NCI-H446 treated with DMSO at 0.1 percent for 48 hours (cell line): ENCODE measurements at regions not wholly inside any gene's neighbourhood (a gene's known extent, or its start where the extent isn't known, plus 50 kb on each side); places are given as distances from the start of the nearest gene placed in this dataset.
A peak's percentile ranks its signal among the peaks of the same experiment; 100 is the strongest.
"Not testable (repeated sequence)": the region's sequence is repeated elsewhere in the genome, so short reads cannot be mapped to it uniquely, and the experiment has no call there.

ENCODE experiments used
- DNase-seq: peaks from one replicate; lab custom pipeline; 2025; lab: John Stamatoyannopoulos, UW

DNA sequence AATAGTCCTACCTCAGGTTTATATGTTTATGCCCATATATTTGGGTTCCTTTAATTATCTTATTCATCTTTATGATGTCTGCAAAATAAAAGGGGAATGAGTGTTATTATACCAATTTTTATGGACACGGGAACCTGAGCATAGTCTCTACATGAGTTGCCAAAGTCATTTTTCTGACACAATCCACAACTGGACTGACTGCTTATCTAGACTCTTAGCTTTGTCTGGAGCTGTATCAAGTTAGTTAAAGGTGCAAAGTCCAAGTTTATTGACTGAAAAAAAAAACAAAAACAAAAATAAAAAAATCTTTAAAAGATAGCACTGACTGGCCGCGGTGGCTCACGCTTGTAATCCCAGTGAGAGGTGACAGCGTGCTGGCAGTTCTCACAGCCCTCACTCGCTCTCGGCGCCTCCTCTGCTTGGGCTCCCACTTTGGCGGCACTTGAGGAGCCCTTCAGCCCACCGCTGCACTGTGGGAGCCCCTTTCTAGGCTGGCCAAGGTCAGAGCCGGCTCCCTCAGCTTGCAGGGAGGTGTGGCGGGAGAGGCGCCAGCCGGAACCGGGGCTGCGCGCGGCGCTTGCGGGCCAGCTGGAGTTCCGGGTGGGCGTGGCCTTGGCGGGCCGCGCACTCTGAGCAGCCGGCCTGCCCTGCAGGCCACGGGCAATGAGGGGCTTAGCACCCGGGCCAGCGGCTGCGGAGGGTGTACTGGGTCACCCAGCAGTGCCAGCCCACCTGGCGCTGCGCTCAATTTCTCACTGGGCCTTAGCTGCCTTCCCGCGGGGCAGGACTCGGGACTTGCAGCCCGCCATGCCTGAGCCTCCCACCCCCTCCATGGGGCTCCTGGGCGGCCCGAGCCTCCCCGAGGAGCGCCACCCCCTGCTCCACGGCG lies 116.6 kb upstream of the MBNL1 start:
- DNase-seq, result not testable (repeated sequence)

GRCh38 chr3:152153115-152153514 lies 115.6 kb upstream of the MBNL1 start:
- DNase-seq, result not testable (repeated sequence)

- DNase-seq, result no peak
Observed at GRCh38 chr3:152155246-152156020, 113.3 kb upstream of the MBNL1 start.

DNA sequence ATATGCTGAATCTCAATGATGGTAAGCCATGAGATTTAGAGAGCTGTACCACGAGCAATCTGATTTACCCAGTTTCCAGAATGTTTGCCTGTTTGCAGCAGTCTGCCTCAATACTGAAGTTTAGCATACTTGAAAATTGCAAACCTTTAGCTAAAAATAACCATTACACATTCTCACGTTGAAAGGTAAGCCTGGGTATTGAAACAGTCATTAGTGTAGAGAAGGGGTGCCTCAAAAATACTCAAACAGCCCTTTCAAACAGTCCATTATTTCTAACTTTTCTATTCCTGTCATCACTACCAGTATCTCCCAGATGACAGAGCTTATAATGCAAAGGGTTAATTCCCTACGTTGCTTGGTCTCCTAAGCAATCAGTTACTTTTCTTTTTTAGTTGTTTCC lies 111.8 kb upstream of the MBNL1 start:
- DNase-seq, result no peak

GRCh38 chr3:152157337-152157736 lies 111.4 kb upstream of the MBNL1 start:
- DNase-seq, result no peak

DNA sequence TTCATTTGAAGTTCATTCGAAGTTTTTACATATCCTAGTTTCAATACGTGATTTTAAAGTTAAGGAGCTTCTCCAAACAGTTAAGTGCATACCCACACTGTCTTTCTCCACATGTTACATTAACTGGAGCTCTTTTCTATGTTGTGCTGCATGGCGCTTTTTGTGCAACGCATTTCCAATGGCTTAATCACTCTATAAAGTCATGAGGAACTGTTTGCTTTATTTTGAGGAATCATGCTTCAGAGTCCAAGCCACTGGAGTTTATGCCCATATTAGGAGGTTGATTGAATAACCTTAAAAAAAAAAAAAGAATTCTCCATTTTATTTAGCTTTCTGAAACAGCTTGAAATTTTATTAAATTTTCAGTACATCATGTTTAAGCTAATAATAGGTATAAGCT lies 109.4 kb upstream of the MBNL1 start:
- no peak for DNase-seq

DNA sequence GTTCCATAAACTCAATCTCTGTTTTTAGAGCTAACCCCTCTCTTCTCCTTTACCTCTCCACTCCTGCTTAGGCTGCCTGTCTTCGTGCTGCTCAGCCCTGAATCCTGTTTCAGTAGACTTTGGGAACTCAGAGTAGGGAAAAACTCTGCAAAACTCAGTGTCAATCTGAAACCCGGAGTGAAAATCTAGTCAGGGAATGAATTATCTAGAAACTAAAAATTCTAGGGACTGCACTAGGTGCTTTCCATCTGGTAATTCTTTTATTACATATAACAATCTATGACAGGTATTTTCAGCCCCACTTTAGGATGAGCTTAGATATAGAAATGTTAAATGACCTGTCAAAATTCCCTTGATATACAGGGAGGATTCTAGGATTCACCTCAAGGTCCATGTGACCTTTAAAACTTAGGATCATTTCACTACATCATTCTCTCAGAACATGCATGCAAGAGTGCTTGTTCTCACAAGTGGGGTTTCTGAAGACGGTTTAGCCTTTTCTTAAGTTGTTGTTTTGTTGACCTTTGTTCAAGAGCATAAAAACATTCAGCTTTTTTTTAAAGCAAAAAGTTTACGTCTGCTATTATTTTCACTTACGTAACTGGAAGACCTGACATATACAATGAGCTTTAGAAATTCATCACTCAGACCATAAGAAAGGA lies 108.2 kb upstream of the MBNL1 start:
- DNase-seq, result no peak

DNA sequence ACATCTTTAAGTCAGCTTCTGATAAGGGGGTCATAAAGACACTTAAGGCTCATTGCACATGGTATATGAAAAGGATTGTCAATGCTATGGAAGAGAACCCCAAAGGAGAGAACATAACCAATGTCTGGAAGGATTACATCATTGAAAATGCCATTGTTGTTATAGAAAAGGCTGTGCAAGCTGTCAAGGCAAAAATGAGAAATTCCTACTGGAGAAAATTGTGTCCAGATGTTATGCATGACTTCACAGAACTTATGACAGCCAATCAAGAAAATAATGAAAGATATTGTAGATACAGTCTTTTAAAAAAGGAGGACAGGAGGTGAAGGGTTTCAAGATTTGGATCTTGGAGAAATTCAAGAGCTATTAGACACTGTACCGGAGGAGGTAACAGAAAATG lies 96.3 kb upstream of the MBNL1 start:
- DNase-seq, result no peak

GRCh38 chr3:152173627-152174026 lies 95.1 kb upstream of the MBNL1 start:
- no peak for DNase-seq

- DNase-seq, result no peak
Observed at GRCh38 chr3:152174876-152175527, 93.7 kb upstream of the MBNL1 start.

DNA sequence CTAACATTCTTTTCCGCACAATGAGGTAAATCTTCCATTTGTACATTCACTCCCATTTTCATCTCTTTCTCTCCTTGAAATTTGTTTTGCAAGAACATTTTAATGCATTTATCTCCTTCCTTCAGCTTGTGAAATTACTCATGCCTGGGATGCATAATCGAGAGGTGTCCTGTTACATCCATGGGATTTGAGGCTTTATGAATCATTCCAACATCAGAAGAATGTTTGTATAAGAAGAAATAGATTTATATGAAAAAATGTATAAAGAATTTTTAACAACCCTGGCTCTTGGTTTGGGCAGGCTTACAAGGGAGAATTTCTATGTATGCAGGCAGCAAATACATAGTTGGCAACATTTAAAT lies 93.2 kb upstream of the MBNL1 start:
- no peak for DNase-seq

GRCh38 chr3:152176241-152176640 lies 92.5 kb upstream of the MBNL1 start:
- no peak for DNase-seq

GRCh38 chr3:152176998-152177397 lies 91.7 kb upstream of the MBNL1 start:
- DNase-seq, result no peak

DNA sequence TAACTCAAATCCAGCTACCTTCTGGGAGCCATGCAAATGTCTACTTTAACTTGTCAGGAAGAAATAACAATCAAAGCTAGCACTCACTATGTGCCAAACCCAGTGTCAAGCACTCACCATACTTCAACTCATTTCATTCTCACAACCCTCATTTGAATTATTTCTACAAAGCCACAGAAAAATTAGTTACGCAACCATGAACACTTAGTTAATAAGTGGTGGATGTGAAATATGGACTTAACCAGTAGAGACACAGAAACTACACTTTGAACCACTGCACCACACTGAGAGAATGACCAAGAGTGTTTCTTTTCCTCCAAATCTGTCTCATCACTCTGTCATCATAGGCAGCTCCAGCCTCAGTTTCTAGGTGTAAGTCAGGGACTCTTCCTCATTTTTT lies 91.0 kb upstream of the MBNL1 start:
- DNase-seq, result no peak

DNA sequence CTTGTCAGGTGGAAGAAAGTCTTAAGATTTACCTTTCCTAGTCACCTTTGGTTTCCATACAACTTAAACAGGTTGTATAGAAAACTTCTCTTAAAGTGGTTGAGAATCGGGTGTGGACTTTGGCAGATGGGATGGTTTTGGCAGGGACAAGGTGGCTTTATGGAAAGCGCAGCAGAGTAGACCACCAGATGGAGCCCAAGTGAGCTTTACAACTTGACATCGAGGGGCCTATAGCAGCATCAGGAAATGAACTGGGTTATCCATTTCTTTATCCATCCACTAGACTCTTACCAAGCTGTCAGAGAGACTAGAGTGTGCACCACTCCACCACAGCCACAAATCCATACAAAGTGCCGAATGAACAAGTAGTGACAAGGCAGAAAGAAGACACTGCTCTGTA lies 85.3 kb upstream of the MBNL1 start:
- DNase-seq, result peak; percentile 61

- DNase-seq, result no peak
Observed at GRCh38 chr3:152184971-152185686, 83.6 kb upstream of the MBNL1 start.

GRCh38 chr3:152185891-152186630 lies 82.7 kb upstream of the MBNL1 start:
- DNase-seq, result no peak

DNA sequence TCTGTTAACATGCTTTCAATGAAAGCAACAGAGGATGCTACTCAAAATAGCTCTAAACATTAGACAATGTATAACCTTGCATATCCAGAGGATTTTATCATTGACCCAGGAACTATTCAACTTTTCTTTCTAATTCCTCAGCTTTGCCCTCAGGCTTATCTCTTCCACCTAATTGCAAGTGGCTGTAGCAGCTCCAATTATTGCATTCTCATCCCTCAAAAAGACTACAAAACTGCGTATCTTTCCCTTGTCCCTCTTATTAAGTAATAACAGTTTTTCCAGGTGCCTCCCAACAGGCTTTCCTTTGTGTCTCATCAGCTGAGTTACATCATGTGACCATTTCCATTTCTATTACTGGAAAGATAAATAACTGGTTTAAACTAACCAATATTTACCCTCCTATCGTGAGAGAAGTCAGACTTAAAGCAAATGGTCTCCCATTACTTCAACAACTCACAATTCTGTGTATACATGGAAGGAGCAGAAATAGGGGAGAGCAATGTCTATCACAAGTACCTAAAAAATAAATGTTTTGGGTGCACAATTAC lies 78.0 kb upstream of the MBNL1 start:
- DNase-seq, result no peak

DNA sequence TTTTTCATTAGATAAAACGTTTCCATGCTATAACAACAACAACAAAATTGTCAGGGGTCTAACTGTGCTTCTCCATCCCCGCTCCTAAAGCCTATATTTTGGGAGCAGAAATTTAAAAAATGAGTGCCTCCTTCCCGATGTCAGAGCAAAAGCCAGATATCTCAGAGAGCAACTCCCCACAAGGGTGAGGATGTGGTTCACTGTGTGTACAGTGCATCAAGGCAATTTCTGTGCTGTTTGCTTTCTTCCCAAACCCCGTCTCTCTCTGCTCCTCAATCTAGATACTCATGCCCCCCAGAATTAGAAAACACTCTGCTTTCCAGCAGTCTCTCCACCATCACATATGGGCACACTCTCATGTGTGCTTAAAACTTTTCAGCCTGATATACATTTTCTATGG lies 76.7 kb upstream of the MBNL1 start:
- DNase-seq, result no peak

- no peak for DNase-seq
Observed at GRCh38 chr3:152192936-152193672, 75.6 kb upstream of the MBNL1 start.
